C4-2B (cell line): ENCODE measurements at regions not wholly inside any gene's neighbourhood (a gene's known extent, or its start where the extent isn't known, plus 50 kb on each side); places are given as distances from the start of the nearest gene placed in this dataset.

ENCODE experiments used
- ZFX ChIP-seq: fragments of 450-650 bp; IDR thresholded peaks from 2 replicates; pipeline ENCODE4 v1.6.1; 2017
- TF ChIP-seq, protein P1 (sequence below): fragments of 450-650 bp; conservative IDR thresholded peaks from 2 replicates; pipeline ENCODE4 v1.5.1; 2017; ENCODE audit warnings: mild to moderate bottlenecking

- TF ChIP-seq, protein P1, sequence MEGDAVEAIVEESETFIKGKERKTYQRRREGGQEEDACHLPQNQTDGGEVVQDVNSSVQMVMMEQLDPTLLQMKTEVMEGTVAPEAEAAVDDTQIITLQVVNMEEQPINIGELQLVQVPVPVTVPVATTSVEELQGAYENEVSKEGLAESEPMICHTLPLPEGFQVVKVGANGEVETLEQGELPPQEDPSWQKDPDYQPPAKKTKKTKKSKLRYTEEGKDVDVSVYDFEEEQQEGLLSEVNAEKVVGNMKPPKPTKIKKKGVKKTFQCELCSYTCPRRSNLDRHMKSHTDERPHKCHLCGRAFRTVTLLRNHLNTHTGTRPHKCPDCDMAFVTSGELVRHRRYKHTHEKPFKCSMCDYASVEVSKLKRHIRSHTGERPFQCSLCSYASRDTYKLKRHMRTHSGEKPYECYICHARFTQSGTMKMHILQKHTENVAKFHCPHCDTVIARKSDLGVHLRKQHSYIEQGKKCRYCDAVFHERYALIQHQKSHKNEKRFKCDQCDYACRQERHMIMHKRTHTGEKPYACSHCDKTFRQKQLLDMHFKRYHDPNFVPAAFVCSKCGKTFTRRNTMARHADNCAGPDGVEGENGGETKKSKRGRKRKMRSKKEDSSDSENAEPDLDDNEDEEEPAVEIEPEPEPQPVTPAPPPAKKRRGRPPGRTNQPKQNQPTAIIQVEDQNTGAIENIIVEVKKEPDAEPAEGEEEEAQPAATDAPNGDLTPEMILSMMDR: no peak
- TF ChIP-seq ZFX: no peak
Observed at GRCh38 chr16:65534121-65534528, 412.3 kb upstream of the CDH11 start.
